ENCODE measurements at regions not wholly inside any gene's neighbourhood (a gene's known extent, or its start where the extent isn't known, plus 50 kb on each side); places are given as distances from the start of the nearest gene placed in this dataset.

DNA sequence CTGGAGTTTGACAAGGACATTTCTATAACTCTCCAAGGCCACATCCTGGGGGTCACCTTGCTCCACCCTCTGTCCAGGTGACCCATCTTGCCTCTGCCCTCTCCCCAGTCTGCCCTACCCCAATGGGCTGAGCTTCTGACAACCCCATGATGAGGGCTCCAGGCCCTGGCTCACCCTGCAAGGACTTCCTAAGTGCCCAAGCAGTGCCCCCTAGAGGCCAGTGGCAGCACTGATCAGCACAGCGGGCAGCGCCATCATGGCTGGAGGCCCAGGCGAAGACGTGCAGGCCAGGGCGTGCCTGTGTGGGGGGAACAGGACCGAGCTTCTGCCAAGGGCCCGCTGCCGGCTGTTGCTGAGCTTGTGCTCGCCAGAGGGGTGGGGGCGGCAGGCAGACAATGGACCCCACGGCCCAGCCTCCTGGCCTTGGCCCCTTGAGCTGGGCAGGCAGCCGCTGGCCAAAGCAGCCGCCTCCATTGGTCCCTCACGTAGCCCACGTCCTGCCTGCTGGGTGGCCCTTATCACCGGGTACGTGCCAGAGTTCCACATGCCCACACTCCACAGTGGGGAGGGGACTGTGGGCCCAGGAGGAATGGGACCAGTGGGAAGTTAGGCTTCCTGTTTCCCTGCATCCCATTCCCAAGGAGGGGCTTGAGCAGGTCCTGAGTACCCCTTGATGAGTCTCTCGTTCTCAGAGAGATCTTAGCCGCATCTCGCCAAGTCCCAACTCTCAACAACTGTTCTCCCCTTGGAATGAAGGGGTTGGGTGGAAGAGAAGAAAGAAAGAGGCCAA, 64.3 kb downstream of the MRPL14 start:
- no peak for DNase-seq

DNA sequence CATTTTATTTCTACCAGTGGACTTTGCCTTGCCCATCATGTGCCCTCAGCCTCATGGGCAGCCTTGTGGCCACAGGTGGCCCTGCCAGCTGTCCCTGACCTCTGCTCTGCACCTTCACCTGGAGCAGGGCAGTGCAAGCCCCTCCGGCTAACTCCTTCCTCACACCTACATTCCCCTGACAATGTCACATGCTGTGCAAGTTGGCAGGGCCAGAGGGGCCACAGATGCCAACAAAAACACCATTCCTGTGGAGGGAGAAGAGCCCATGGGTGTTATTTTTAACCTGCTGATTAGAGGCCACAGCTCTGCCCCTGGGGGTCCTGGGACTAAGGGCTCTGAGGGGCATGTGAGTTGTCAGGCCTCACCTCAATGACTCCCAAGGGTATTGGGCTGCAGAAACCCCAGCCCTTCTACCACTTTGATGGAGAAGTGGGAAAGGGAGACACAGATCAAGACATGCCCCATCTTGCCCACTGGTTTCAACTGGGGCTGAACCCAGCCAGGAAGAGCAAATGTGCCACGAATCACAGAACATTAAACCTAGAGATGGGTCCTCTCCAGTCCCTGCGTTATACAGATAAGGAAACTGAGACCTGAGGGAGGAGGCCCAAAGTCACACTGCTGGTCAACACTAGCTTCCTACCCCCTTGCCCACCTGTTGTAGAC, 65.0 kb downstream of the MRPL14 start:
- no peak for DNase-seq

DNA sequence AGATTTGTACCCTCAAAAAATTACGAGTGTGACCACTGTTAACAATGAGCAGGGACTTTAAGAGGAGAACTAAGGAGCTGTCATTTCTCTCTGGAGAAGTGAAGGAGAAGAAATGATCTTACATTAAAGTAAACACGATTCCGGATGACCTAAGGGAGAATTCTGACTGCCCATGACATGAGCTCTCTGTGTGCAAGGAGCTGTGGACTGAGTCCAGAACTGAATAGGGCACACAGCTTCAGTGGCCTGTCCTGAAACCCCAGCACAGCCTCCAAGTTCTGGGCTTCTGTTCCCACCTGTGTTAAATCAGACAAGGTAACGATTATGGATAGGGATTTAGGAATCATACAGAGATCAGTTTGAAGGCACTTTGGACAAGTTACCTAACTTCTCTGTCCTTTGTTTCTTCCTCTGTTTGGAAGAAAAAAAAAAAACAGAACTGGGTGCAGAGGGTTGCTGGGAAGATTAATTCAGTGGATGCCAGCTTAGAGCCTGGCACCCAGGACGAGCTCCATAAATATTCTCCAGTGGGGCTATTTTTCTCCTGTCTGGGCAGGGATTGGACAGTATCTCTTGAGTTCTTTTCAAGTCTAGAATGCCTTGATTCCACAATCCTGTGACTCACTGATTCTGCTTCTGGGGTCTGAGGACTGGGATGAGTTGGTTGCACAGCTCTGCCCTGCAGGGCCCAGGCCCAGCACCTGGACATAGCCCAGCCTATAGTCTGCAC, 65.7 kb downstream of the MRPL14 start:
- no peak for DNase-seq

DNA sequence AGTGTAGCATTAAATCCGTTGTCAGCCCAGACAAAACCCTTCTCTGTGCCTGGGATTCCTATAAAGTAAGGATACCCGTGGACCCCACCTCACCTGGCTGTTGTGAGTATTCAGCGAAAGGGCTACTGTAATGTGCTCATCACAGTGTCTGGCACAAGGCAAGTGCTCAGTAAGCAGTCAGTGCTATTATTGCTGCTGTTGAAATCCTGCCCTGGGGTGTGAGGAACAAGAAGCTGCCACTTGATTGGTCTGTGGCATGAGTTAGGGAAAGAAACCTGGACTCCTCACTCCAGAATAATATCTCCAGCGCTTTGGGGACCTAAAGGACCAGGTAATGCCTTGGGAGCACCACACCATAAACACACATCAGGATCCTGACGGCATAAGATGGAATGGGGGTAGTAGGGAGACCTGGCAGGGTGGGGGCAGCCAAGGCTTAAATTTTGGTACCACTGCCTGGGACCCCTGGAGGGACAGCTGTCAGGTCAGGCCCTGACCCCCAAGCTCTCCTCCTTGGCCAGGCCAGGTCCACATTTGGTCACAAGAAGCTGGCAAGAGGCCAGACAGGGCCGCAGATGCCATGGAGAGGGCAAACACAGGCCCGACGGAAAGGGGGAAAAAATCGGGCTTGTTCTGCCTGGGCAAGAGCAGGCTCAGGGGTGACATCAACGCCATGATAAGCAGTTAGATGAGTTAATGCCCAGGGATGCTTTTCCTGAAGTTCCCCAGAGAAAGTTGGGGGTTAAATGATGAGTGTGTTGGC, 66.5 kb downstream of the MRPL14 start:
- DNase-seq: no peak

GRCh38 chr6:44059359-44060346, 67.6 kb downstream of the MRPL14 start:
- DNase-seq: no peak

DNA sequence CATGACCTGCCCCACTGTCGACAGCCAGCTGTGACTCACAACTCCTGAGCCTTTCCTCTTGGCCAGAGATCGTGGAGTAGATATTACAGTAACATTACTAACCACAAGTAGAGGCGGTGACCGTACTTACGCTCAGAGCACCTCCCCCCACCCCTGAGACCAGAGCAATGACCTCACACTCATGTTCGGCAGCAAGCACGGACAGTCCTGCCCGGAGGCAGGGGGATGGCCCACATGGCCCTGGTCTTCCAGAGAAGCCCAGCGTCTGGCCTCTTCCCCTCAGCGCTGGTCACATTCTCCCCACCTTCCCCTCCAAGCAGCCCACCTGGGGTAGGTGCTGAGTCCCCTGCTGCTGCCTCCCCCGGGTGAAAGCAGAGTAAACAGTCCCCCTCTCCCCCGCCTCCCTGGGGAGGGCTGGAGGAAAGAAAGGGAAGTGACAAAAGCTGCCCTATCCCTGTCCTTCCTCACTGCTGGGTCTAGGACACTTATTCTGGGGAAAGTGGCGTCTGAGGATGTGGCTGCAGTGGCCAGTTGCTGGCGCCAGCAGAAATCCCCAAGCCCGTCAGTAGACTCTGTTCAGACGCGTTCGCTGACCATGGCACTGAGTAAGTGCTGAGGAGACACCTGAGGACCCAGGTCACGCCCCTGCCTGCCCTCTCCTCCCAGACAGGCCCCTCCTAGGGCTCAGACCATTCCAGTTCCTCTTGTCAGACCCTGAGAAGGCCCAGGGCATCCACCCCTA, 68.5 kb downstream of the MRPL14 start:
- no peak for DNase-seq

GRCh38 chr6:44057931-44058616, 69.2 kb downstream of the MRPL14 start:
- no peak for DNase-seq

- DNase-seq: no peak
Observed at GRCh38 chr6:44057238-44057930, 69.9 kb downstream of the MRPL14 start.

DNA sequence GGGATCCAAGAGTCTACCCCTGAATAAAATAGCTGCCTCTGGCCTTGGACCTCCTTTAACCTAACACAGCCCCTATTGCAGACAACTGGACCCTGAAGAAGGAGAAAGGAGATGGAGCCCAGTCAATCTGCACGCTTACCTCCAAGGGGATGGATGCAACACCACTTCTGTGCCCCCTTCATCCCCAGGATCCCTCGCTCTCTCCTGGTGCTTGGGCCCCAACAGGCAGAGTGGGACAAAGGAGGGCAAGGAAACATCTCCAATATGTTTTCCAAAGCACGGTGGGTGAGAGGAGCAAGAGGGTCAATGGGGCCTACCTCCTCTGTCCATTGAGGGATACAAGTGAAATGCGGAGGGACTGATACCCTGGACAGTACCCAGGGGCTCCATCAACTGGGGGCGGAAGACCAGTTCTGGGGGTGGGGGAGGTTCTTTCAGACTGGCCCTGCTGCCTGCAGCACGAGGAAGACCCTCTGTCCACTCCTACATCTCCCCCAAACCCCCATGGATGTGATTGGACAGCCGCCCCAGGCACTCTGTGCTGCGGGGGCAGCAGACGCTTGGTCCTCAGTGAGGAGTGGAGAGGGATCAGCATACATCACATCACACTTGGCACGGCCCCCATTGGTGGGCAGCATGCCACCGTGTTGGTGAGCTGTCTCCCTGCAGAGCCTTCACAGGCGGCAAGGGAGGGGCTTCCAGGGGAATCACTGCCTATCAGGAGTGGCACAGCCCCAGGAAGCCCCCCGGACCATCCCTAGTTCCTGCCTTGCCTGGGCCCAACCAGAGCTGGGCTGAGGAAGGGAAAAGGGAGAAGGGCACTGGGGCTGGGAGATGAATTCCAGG, 70.6 kb downstream of the MRPL14 start:
- DNase-seq: no peak

GRCh38 chr6:44054721-44055559, 72.3 kb downstream of the MRPL14 start:
- no peak for DNase-seq

GRCh38 chr6:44053760-44054556, 73.3 kb downstream of the MRPL14 start:
- DNase-seq: no peak

GRCh38 chr6:44053106-44053756, 74.0 kb downstream of the MRPL14 start:
- no peak for DNase-seq

- no peak for DNase-seq
Observed at GRCh38 chr6:44052419-44053023, 74.7 kb downstream of the MRPL14 start.

DNA sequence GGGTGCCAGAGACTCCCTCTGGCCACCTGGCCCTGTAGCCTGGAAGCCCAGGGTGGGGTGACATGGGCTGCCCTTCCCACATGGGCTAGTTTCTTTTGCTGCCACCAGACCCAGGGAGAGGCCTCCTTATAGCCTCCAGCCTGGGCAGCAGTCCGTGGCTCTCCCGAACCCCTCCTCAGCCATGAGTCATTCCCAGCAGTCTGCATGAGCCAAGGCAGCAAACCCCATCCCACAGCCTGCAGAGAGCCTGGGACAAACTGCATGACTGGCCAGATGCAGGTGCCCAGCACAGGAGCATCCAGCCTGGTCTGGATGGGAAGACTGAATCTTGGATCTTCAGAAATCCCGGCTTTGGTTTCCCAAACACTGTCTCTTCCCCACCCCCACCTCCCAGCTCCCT, 75.7 kb downstream of the MRPL14 start:
- no peak for DNase-seq

GRCh38 chr6:44050872-44051505, 76.3 kb downstream of the MRPL14 start:
- DNase-seq: no peak
